Osteocyte (in vitro differentiated cells): ENCODE measurements at regions not wholly inside any gene's neighbourhood (a gene's known extent, or its start where the extent isn't known, plus 50 kb on each side); places are given as distances from the start of the nearest gene placed in this dataset.

ENCODE experiments used
- DNase-seq: peaks from one replicate; pipeline ENCODE4 v3.0.0; 2021; ENCODE audit warnings: mixed read lengths; ENCODE audit not compliant: unreplicated experiment; ENCODE audit errors: extremely low spot score
- H3K27ac Mint-ChIP-seq: one replicate; pipeline ENCODE4 v1.8.0; 2021; ENCODE audit warnings: mild to moderate bottlenecking, mixed read lengths; ENCODE audit not compliant: unreplicated experiment
- H3K27me3 Mint-ChIP-seq: one replicate; pipeline ENCODE4 v1.8.0; 2021; ENCODE audit warnings: mixed read lengths; ENCODE audit not compliant: unreplicated experiment
- H3K36me3 Mint-ChIP-seq: one replicate; pipeline ENCODE4 v1.8.0; 2021; ENCODE audit warnings: mixed read lengths; ENCODE audit not compliant: unreplicated experiment
- H3K4me1 Mint-ChIP-seq: one replicate; pipeline ENCODE4 v1.8.0; 2021; ENCODE audit warnings: mixed read lengths; ENCODE audit not compliant: unreplicated experiment
- H3K4me3 Mint-ChIP-seq: one replicate; pipeline ENCODE4 v1.8.0; 2021; ENCODE audit warnings: mild to moderate bottlenecking, moderate library complexity, mixed read lengths; ENCODE audit not compliant: unreplicated experiment
- H3K9me3 Mint-ChIP-seq: one replicate; pipeline ENCODE4 v1.8.0; 2021; ENCODE audit warnings: mixed read lengths; ENCODE audit not compliant: unreplicated experiment
- TF ChIP-seq, protein P1 (sequence below): fragments of 200-600 bp; sonication (generic); IDR thresholded peaks from 2 replicates; pipeline ENCODE4 v1.5.0; 2021; ENCODE audit warnings: antibody characterized with exemption, mild to moderate bottlenecking, moderate library complexity

DNA sequence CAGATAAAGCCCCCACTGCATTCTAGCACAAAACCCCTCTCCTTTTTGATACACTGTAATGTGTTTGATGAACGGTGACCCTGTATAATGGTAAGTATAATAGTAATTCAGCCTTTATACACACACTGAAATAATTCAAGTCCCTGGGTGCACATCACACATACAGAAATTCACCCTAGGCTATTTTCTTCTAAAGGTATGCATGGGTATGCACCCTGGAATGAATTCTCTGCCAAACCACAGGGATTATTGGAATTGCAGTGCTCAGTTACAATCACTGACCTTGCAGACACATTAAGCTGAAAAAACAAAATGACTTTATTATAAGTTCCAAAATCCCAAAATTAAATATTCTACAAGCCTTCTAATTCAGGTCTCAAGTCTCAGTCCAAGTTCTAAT, 245.9 kb upstream of the FAT3 start:
- H3K27ac Mint-ChIP-seq = no peak overlapping the region
- no peaks in the 10 kb centered on the region for H3K27me3 Mint-ChIP-seq
- peaks cover 30% of the 10 kb centered on the region for H3K4me1 Mint-ChIP-seq
- TF ChIP-seq, protein P1, sequence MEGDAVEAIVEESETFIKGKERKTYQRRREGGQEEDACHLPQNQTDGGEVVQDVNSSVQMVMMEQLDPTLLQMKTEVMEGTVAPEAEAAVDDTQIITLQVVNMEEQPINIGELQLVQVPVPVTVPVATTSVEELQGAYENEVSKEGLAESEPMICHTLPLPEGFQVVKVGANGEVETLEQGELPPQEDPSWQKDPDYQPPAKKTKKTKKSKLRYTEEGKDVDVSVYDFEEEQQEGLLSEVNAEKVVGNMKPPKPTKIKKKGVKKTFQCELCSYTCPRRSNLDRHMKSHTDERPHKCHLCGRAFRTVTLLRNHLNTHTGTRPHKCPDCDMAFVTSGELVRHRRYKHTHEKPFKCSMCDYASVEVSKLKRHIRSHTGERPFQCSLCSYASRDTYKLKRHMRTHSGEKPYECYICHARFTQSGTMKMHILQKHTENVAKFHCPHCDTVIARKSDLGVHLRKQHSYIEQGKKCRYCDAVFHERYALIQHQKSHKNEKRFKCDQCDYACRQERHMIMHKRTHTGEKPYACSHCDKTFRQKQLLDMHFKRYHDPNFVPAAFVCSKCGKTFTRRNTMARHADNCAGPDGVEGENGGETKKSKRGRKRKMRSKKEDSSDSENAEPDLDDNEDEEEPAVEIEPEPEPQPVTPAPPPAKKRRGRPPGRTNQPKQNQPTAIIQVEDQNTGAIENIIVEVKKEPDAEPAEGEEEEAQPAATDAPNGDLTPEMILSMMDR = no peak
- no peak for DNase-seq
- no peaks in the 10 kb centered on the region for H3K9me3 Mint-ChIP-seq
- no peaks in the 10 kb centered on the region for H3K36me3 Mint-ChIP-seq
- H3K4me3 Mint-ChIP-seq = no peak overlapping the region

DNA sequence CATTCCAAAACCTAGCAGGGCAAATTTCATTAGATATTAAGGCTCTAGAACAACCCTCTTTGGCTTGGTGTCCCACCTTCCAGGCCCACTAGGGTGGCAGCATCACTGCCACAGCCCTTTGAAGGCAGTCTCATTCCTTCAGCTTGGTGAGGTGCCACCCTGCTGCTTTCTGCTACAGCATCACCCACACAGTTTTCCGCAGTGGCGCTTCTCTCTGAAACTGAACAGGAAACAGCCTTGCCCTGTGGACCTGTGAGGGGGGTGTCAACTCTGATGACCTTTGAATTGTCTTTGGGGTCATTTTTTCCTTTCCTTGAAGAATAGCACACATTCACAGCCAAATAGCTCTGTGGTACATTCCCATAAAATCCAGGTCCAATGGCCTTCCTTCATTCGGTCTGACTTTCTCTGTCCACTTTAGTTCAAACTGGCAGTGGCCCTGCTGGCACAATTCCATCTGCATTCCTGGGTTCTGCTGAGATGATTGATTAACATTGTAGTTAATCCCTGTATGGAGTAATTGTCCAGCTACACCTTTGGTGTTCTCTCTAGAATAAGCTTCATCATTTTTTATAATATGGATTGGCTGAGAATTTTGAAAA, 251.9 kb upstream of the FAT3 start:
- Mint-ChIP-seq H3K9me3 (no peaks in the 10 kb centered on the region), H3K4me3 (no peak overlapping the region), H3K4me1 (peaks cover 3% of the 10 kb centered on the region), H3K36me3 (no peaks in the 10 kb centered on the region), H3K27me3 (no peaks in the 10 kb centered on the region), H3K27ac (no peak overlapping the region)
- no peak for DNase-seq
- TF ChIP-seq, protein P1 = no peak

DNA sequence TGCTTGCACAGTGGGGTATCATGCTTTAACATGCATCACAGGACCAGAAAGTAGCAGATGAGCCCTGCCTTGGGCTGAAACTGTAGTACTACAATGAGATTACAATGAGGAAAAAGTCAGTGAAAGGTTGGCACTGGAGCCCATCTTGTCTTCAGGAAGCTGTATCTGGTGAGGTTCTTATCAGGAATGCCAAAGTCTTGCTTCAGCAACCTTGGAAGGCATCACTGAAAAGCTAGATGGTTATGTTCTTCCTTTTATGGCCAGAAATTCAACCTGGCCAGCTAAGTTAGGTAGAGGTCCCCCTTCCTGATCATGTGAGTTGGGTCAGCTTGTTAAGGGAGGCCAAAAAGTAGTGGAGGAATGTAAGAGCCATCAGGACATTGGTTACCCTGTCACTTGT, 254.0 kb upstream of the FAT3 start:
- H3K27ac Mint-ChIP-seq = no peak overlapping the region
- no peaks in the 10 kb centered on the region for H3K36me3 Mint-ChIP-seq

DNA sequence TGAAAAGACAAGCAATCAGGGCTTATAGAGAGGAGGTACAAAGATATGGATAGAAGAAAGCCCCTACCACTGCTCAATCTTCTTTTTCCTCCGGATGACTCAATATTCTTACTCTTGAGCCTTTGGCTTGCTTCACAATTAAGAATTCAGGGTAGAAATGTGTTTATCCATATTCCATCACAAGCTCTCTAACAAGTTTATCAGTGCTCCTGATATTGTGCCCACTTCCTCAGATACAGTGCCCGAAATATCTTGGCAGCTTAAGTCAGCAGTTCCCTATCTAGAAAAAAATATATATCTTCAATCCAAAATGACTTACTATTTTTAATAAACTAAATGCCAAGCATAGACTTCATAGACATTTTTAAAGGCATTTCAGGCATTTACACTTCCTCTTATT, 255.1 kb upstream of the FAT3 start:
- no peaks in the 10 kb centered on the region for H3K4me1 Mint-ChIP-seq
- H3K27ac Mint-ChIP-seq = no peak overlapping the region
- H3K36me3 Mint-ChIP-seq = no peaks in the 10 kb centered on the region
- no peak for DNase-seq
- H3K9me3 Mint-ChIP-seq = no peaks in the 10 kb centered on the region
- H3K27me3 Mint-ChIP-seq = peaks cover 5% of the 10 kb centered on the region
- TF ChIP-seq, protein P1 = no peak
- no peak overlapping the region for H3K4me3 Mint-ChIP-seq

More for the DNA sequence above, 254.0 kb upstream of the FAT3 start:
- DNase-seq = no peak
- Mint-ChIP-seq H3K9me3 (no peaks in the 10 kb centered on the region), H3K4me1 (no peaks in the 10 kb centered on the region), H3K27me3 (peaks cover 2% of the 10 kb centered on the region), H3K4me3 (no peak overlapping the region)
- TF ChIP-seq, protein P1 = no peak

DNA sequence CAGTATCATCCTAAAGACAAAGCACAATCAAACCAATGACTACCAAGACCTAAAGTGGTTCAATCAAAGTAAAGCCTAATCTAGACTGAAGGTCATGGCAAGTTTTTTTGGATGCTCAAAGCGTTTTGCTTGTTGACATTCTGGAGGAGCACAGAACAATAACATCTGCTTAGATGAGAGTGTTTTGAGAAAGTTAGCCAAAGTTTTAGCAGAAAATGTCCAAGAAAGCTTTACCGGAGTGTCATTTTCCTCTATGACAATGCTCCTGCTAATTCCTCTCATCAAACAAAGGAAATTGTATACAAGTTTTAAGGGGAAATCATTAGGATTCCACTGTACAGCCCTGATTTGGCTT, 256.9 kb upstream of the FAT3 start:
- no peaks in the 10 kb centered on the region for H3K4me1 Mint-ChIP-seq
- DNase-seq = no peak
- H3K9me3 Mint-ChIP-seq = peaks cover 3% of the 10 kb centered on the region
- no peak overlapping the region for H3K27ac Mint-ChIP-seq
- TF ChIP-seq, protein P1 = no peak
- H3K36me3 Mint-ChIP-seq = no peaks in the 10 kb centered on the region
- no peak overlapping the region for H3K4me3 Mint-ChIP-seq
- H3K27me3 Mint-ChIP-seq = peaks cover 12% of the 10 kb centered on the region
